ENCODE measurements at regions not wholly inside any gene's neighbourhood (a gene's known extent, or its start where the extent isn't known, plus 50 kb on each side); places are given as distances from the start of the nearest gene placed in this dataset.

DNA sequence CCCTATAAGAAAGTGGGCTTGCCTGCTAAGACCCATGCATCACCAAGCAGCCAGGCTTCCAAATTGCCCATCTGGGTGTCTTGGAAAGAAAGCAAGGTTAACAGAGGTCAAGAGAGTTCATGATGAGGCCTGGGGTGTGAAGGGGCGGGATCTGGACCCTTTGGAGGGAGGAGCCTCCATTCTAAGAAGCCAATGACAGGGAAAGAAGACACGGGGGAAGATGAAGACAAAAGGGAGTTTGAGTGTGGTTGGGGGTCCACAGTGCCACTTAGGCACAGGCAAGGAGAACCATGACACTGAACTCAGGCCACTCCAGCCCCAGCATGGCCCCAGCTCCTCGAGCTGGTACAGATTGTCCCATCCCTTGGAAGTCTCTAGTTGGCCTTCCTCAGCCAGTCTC is 350.2 kb upstream of the TSHZ3 start:
- no peak for DNase-seq (ENCODE audit: low read depth in 1 of 2, low spot score in 1 of 2)

DNA sequence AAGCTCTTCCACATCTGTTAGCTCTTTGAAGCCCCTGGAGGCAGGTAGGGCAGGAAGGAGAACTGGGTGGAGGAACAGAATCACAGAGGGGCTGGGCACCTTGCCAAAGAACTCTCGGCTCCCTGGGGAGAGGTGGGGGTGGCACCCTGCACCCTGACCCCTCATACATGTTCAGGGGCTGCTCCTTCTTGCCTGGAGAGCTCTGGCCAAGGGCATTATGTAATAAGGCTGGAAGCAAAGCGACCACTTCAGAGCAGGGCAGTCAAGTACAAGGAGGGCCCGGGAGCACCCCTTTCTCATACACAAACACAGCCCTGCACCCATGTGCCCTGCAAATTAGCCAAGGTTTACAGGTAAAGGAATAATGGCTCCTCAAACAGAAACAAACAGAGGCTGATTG is 351.9 kb upstream of the TSHZ3 start:
- no peak for DNase-seq (ENCODE audit: low read depth in 1 of 2, low spot score in 1 of 2)

DNA sequence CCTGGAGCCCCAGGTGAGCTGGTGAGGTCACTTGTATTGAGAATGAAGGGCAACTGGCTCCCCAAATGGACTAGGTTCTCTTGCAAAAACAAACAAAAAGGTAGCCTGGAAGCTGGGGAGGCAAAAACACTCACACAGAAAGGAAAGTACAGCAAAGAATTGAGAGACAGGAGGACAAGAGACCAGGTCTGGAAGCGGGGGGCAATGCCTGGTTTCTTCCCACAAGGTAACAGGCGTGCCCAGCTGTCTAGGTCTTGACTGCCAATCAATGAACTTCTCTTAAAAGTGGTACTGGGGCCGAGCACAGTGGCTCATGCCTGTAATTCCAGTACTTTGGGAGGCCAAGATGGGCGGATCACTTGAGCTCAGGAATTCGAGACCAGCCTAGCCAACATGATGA is 356.4 kb upstream of the TSHZ3 start:
- no peak for DNase-seq (ENCODE audit: low read depth in 1 of 2, low spot score in 1 of 2)

DNA sequence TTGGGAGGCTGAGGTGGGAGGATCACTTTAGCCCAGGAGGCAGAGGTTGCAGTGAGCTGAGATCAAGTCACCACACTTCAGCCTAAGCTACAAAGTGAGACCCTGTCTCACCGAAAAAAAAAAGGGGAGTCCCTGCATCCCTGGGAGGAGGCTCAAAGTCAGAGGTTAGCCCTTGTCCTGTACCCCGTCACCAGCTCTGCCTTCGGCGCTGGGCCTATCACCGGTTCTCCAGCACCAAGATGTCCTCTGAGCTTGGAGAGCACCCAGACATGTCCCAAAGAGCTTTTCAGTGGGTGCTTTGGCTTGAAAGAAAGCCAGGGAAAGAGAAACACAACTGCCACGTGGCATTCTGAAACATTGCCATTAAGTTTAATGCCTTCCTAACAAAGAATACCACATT is 356.9 kb upstream of the TSHZ3 start:
- no peak for DNase-seq (ENCODE audit: low read depth in 1 of 2, low spot score in 1 of 2)

DNA sequence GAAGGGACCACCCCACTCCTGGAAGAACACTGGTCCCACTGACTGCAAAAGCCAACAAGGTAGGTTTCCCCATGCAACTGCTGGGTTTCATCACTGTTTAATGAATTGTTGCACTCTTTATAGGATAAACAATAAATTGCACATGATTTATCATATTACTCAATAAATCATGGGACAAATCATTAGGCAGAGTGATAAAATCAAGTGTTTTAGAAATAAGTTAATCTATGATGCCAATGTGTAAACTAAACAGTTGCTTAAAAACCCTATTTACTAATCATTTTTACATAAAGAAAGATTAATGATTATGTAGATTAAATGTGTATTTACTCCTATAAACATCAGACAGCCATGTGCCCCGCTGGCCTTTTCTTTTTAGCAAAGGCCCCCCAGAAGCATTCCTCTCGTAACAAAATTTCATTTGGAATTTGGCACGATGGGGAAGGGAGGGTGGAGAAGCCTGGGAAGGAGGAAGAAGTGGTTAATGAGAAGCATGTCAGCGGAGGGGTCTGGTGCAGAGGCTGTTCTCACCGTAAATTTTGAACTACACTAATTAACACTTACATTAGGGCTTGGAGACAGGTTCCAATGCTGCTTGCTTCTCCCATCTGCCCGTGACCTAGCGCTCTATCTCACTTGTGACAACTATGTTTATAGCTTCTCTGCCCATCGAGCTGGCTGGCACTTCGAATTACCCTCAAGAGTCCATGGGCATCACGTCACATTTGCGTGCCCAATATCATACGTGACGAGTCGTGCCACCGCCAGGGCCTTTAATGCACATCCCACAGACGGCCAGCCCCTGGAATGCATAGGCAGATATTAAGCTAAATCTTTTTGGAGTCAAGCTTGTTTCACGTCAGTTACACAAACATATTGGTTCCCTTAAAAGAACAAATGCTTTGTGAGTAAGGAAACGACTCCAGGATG is 357.7 kb upstream of the TSHZ3 start:
- DNase-seq (ENCODE audit: low read depth in 1 of 2, low spot score in 1 of 2): no peak

DNA sequence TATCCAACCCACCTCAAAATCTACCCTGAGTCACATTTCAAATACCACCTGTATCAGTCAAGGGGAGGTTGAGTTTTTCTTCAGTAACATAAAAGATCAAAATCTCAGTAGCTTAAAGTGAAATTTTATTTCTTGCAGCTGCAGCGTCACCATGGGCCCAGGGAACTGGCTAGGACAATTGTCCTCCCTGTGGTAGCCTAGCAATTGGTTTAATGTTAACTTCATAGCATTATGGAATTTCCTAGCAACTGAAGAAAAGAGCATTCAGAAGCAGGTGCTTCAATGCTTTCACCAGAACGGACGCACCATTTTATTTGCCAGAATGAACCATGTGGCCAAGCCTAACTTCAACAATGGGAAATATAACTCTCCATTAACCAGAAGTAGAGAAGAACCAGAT is 359.3 kb upstream of the TSHZ3 start:
- DNase-seq (ENCODE audit: low read depth in 1 of 2, low spot score in 1 of 2): no peak

DNA sequence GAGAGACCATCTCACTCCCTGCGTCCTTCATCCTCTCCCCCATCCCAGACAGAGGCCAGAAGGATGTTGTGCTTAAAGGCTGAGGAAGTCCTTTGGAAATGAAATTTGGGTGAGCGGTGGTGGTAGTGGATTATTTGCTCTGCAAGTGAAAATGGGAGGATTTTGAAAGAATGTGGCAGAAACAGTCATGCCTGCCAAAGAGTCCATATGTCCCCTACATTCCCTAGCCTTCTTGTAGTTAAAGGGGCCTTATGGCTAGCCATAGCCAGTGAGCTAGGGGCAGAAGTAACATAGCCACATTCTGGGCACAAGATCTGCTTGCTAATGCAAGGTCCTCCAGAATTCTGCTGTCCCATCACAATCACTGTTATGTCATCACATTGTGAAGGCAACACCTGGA is 360.2 kb upstream of the TSHZ3 start:
- no peak for DNase-seq (ENCODE audit: low read depth in 1 of 2, low spot score in 1 of 2)

DNA sequence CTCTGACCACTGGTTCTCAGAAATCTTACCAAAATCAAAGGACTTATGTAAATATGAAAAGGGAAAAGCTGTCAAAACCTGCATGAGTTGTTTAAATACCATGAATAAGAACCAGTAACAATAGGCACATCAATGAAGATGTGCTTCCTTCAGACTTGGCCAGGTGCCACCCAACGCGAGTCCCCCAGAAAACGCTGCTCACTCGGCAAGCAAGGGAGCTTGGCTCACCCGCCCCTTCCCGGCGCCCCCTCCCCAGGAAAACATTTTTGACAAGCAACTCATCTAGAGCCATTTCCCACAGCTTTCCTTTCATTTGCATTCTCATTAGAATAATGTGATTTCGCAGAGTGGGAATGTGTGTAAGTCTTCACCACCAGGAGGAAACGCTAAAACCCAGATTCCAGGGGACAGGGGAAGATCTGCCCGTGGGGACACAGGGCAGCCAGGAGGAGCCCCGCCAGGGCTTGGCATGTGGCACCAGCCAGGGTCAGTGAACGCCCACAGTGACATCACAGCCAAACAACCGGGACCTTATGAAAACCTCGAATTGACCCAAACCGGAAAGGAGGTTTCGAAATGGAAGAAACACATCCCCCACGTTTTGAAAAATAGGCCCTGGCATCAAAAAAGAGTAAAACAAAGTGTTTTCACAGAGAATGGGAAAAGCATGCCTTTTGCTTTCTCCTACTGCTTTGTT is 366.2 kb upstream of the TSHZ3 start:
- no peak for DNase-seq (ENCODE audit: low read depth in 1 of 2, low spot score in 1 of 2)

DNA sequence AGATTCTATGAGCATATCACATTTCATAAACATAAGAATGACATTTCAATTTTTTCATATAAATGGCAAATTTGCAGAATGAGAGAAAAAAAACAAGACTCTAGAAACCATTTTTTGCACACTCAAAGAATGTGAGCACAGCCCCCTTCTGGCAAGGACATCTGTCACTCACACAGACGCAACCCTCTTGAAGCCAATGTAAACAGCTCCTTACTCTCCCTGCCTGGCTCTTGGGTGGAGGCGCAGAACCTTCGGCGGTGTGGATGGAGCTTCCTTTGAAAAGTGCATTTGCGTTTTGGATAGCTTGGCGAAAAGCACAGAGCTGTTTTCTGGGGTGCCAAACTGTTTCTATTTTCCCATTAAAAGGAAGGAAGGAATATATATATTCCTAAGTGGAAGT is 367.6 kb upstream of the TSHZ3 start:
- DNase-seq (ENCODE audit: low read depth in 1 of 2, low spot score in 1 of 2): no peak

DNA sequence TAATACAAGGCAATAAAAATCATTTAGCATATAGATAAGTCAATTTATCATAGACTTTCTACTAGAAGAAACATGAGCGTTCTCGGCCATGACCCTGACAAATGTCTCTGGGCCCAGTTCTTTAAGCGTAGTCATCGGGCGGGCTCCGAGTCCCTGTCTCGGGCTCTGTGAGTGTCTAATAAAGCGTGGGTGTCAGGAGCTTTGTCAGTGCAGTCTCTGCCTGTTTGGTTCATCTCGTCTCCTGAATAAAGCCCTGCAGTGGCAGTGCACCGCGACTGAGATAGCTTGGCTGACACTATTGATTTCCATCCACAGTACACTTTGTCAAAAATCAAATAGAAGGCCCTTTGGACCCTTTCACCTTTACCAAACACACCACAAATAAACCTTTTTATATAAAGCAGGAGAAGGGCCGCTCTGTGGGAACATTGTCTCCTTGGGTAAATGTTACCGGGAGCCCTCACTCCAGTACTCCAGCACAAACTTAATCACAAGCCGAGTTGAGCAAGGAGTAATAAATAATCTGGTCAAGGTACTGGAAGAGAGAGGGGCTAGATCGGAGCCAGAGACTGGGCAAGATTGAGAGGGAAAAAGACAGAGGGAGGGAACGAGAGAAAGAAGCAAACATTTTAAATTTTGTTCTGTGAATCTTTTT is 368.2 kb upstream of the TSHZ3 start:
- no peak for DNase-seq (ENCODE audit: low read depth in 1 of 2, low spot score in 1 of 2)

DNA sequence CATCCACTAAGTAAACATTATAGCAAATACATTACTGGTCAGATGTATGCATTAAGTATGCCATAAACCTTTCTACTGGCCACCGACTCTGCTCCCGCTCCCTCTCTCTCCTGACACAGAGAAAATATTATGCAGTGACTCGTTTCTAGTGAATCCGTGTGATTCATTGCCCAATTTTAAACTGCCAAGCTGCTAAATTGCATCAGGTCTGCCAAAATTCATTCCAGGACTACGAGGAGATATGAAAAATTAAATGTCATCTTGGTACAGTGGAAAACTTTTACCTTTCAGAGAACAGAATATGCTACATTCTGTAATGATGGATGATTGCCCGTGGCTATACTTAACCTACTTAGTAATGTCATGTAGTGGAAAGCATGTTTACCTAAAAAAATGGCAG is 368.8 kb upstream of the TSHZ3 start:
- no peak for DNase-seq (ENCODE audit: low read depth in 1 of 2, low spot score in 1 of 2)

DNA sequence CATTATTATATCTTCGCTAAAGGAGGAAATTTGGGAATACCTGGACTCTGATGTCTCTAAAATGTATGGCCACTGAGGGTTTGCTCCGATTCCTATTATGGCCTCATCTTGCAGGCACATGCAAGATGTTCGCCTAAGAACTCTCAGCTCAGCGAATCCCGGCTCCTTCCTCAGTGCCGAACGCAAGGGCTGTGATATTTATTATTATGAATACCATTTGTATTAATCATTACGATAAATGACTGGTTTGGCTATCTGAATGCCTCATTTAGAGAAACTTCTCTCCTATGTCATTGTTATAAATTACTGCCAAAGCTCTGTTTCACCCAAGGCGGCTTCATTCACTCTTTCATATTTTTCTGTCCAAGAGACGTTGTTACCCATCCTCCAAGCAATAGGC is 369.7 kb upstream of the TSHZ3 start:
- no peak for DNase-seq (ENCODE audit: low read depth in 1 of 2, low spot score in 1 of 2)

DNA sequence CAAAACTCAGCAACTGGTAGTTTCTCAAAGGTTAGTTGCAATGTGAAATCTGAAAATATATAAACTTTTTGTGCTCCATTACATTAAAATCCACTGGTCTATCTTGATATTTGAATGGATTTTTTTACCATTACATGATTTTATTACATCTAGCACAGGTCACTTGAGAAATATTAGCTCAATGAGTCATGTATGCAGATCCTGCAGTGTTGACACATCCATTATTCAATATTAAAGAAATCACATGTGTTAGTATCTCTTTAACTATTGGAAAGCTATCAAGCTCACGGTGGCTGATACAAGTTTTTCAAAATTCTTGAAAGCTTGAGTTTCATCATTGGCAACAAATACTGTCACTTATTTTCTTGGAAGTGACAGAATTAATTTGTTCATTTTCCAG is 373.9 kb upstream of the TSHZ3 start:
- DNase-seq (ENCODE audit: low read depth in 1 of 2, low spot score in 1 of 2): no peak

DNA sequence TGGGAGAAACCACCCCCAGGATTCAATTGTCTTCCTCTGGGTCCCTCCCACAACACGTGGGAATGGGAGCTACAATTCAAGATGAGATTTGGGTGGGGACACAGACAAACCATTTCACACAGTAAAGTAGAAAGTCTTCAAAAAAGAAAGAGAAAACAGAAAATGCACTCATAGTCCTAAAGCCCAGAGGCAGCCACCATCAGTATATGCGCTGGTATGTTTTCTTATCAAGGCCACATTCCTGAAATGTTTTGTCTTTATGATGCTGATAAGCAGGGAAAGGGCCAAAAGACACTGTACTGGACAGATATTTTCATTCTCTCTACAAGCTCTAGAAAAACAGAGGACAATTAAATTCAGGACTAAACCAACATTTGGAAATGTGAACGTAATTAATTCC is 375.8 kb upstream of the TSHZ3 start:
- no peak for DNase-seq (ENCODE audit: low read depth in 1 of 2, low spot score in 1 of 2)

DNA sequence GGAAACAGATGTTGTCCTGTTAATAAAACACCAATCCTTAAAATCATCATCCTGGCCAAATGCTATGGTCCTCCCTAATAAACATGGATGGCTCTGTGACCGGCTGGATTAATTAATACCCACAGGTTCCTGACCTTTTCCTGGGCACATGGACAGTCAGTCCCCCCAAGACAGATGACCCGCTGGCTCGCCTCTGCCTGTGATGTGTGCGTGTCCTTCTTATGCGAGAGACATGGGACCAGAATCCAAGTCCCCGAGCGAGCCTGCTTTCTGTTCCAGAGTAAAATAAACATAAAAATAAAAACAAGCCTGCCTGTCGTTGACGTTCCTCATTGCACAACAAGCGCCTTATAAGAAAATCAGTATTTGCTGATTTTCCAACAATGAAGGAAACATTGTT is 378.3 kb upstream of the TSHZ3 start:
- no peak for DNase-seq (ENCODE audit: low read depth in 1 of 2, low spot score in 1 of 2)

DNA sequence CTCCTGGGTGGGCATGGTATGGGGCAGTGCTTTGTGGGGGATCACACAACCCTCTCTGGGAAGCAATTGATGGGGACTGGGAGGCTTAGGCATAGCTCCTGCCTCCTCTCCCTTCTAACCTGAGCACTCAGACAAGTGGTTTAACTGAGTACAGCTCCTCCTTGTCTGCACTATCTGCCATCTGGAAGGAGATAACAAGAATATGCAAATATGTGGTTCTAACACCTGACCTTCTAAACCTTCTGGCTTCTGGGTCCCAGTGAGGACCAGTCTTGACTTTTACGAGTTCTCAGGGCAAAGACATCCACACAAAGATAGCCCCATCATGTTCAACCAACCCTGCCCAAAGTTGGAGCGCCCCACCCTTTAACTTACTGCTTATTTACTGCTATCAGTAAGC is 381.0 kb upstream of the TSHZ3 start:
- no peak for DNase-seq (ENCODE audit: low read depth in 1 of 2, low spot score in 1 of 2)

DNA sequence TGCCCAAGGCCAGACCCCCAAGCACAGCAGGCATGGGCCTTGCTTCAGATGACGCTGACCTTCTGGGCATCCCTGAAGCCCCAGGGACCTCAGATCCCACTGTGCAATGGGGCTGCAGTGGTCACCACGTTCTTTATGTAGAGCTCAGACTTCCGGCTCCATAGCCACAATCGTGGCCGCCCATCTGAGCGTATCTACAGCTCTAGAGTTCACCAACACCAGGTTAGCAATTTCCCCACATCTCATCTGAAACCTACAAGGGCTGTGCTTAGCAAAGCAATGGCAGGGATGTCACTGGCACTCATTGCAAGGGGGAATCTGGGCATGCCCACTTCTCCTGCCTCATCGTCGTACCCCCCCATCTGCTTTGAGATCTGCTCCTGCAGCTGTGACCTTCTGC is 384.4 kb upstream of the TSHZ3 start:
- no peak for DNase-seq (ENCODE audit: low read depth in 1 of 2, low spot score in 1 of 2)

DNA sequence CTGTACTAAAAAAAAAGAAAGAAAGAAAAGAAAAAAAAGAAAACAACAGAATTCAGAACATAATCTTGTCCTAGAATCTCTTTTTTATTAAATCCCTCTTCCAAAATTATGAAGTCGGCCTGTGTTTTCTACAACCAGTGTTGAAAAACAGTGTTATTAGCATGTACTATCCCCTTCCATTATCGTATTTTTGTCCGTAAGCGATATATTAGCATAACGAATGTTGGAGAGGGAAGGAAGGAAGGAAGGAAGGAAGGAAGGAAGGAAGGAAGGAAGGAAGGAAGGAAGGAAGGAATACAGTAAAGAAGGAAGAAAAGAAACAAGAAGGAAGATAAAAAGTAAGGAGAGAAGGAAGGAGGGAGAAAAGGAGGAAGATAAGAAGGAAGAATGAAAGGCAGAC is 393.0 kb upstream of the TSHZ3 start:
- DNase-seq (ENCODE audit: low read depth in 1 of 2, low spot score in 1 of 2): no peak

DNA sequence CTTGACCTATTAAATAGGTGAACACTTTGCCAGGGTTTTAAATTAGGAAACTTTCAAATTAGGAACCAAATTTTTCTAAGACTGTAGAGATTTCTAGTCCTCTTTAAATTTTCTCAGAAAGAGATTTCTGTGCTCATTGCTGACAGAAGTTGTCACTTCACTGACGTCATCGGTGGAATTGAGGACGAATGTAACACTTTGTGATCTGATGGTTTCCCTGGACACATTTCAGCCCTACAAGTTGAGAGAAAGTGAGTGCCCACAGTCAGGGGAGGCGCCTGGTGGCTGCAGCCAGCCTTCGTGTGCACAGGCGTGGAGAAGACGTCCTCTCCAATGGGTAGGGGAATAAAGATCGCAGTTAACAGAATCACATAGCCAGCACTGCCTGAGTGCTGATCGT is 396.5 kb upstream of the TSHZ3 start:
- DNase-seq (ENCODE audit: low read depth in 1 of 2, low spot score in 1 of 2): no peak

DNA sequence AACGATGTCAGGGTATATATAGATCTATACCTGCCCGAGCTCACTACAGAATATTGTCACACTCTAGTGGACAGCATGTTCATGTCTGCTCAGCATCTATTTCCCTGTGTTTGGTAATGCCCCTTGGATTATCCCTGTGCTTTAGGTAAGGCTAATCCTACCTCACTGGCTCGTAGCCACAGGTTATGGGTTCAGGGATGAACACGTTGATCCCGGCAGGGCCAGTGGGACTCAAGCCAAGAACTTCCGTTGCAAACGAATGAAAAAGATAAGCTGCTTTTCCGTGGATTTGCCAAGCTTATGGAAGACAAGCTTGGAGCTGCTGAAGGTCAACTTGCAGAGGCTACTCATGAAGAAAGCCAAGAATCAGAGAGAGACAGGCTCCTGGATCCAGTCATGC is 400.0 kb upstream of the TSHZ3 start:
- no peak for DNase-seq (ENCODE audit: low read depth in 1 of 2, low spot score in 1 of 2)

DNA sequence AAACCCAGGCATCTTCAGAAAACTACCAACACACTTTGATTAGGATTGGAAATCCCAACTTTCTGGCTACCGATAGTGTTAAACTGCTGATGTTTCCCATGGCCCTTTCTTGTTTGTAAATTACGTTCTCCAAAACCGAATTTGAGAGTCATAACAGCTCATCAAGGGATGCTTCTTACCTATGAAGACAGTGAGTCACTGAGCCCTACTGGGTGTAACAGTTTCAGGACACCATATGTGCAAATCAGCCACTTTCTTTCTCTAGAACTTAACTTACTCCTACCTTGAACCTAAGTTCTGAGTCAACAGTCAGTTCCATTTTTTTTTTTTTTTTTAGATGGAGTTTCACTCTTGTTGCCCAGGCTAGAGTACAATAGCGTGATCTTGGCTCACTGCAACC is 410.1 kb upstream of the TSHZ3 start:
- no peak for DNase-seq (ENCODE audit: low read depth in 1 of 2, low spot score in 1 of 2)

DNA sequence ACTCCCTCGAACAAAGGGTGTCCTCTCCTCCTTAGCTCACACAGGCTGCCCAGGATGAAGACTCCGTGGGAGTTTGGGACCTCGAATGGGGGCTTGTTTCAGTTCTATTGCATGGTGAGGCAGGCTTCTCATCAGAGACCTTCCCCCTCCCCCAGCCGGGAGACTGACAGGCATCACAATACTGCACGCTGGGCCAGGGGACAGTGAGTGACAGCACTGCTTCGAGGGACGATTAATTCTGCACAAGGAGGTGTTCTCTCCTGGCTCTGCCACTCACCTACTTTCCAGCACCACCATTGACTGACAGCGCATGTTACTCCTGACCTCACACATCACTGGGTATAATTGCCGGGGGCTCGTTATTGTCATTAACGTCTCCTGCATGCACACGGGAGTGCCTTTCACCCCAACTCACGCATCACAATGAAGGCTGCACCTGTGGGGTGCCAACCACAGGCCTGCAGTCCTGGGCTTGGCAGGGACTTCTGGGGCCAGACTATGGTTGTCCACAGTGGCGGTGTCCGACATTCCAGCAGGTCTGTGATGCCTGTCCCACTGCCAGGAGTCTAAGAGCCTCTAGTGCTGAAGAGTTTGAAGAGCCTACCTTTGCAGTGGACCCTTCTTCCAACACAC is 412.2 kb upstream of the TSHZ3 start:
- no peak for DNase-seq (ENCODE audit: low read depth in 1 of 2, low spot score in 1 of 2)

Measured in activated CD4-positive, alpha-beta T cell treated with anti-CD3 and anti-CD28 coated beads, Interleukin-2, amount 50 U/mL, for 24 hours (primary cell).